GM12878 (cell line): ENCODE measurements at regions not wholly inside any gene's neighbourhood (a gene's known extent, or its start where the extent isn't known, plus 50 kb on each side); places are given as distances from the start of the nearest gene placed in this dataset.

Experiments used
- ATAC-seq: fragments of 200-7000 bp; cut with Tn5 transposase; 3 replicates; pipeline ENCODE4 v1.9.1; 2020; ENCODE audit warnings: mild to moderate bottlenecking, moderate library complexity
- BruUV-seq: library from RNA; stranded (reverse); fragments of 400-500 nt; replicated peaks from 2 replicates; lab custom pipeline; 2021; lab: Mats Ljungman, UMichigan
- CTCF ChIA-PET: fragments of 300-600 bp; sonication (Branson Sonifier 250); formaldehyde crosslinking; extraction: SDS; loops from one replicate; lab custom pipeline; 2021; ENCODE audit warnings: inconsistent platforms; lab: Yijun Ruan, JAX
- POLR2A ChIA-PET: fragments of 350-600 bp; formaldehyde crosslinking; extraction: SDS; loops from one replicate; lab custom pipeline; 2021; ENCODE audit warnings: inconsistent platforms; lab: Charles Lee
- RAD21 ChIA-PET: fragments of 300-600 bp; sonication (Branson Sonifier 250); formaldehyde crosslinking; loops from one replicate; lab custom pipeline; 2023; ENCODE audit warnings: antibody characterized with exemption; ENCODE audit not compliant: unreplicated experiment; lab: Charles Lee
- SMC1A ChIA-PET: fragments of 300-600 bp; sonication (Branson Sonifier 250); formaldehyde crosslinking; loops from one replicate; lab custom pipeline; 2023; ENCODE audit not compliant: unreplicated experiment, uncharacterized antibody; lab: Charles Lee
- DNase-seq: peaks from one replicate; pipeline ENCODE4 v3.0.0-alpha.2; 2011; ENCODE audit warnings: low read depth, low spot score
- FAIRE-seq: peaks from 3 replicates; lab custom pipeline; 2011; peaks lifted over from hg19 to GRCh38; lab: Jason Lieb, UNC
- H2AFZ ChIP-seq: 2 replicates; pipeline ENCODE4 v1.6.0; 2011; ENCODE audit warnings: low read depth, low read length, control low read depth; ENCODE audit not compliant: control insufficient read depth
- H3K27ac ChIP-seq: 2 replicates; pipeline ENCODE4 v1.5.1; 2011; ENCODE audit warnings: control low read depth; ENCODE audit not compliant: control insufficient read depth, insufficient read depth
- H3K27me3 ChIP-seq, 2 experiments: replicated peaks in 1 of 2; 2 replicates each; pipeline versions ENCODE4 v1.6.0 to v1.6.1; 2011; ENCODE audit warnings: low read length in 1 of 2; ENCODE audit not compliant: control insufficient read depth in 2 of 2, insufficient read depth in 2 of 2
- H3K36me3 ChIP-seq, 2 experiments: 2 replicates each; pipeline ENCODE4 v1.5.1; 2011; ENCODE audit warnings: low read length in 1 of 2; ENCODE audit not compliant: control insufficient read depth in 2 of 2, insufficient read depth in 2 of 2
- H3K4me1 ChIP-seq: 2 replicates; pipeline ENCODE4 v1.6.1; 2011; ENCODE audit warnings: mild to moderate bottlenecking, low read length, moderate library complexity, mixed read lengths; ENCODE audit not compliant: control insufficient read depth, insufficient read depth
- H3K4me2 ChIP-seq: 2 replicates; pipeline ENCODE4 v1.6.0; 2011; ENCODE audit warnings: control low read depth; ENCODE audit not compliant: control insufficient read depth, insufficient read depth
- H3K4me3 ChIP-seq: fragments of 200-600 bp; sonication (generic); 2 replicates; pipeline ENCODE4 v1.5.1; 2016
- H3K79me2 ChIP-seq: 2 replicates; pipeline ENCODE4 v1.6.0; 2011; ENCODE audit warnings: low read length; ENCODE audit not compliant: control insufficient read depth, insufficient read depth
- H3K9ac ChIP-seq: 2 replicates; pipeline ENCODE4 v1.8.0; 2011; ENCODE audit warnings: low read length, control low read depth, mixed read lengths; ENCODE audit not compliant: control insufficient read depth, insufficient read depth
- H3K9me3 ChIP-seq: replicated peaks from 3 replicates; pipeline ENCODE4 v1.5.1; 2011; ENCODE audit warnings: mild to moderate bottlenecking, low read length; ENCODE audit not compliant: control insufficient read depth, insufficient read depth
- H4K20me1 ChIP-seq: 2 replicates; pipeline ENCODE4 v1.6.0; 2011; ENCODE audit not compliant: control insufficient read depth, insufficient read depth
- DPF2 ChIP-seq: fragments of 450-650 bp; IDR thresholded peaks from 2 replicates; pipeline ENCODE4 v1.6.1; 2017; ENCODE audit warnings: mild to moderate bottlenecking
- JUNB ChIP-seq: IDR thresholded peaks from 2 replicates; pipeline ENCODE4 v1.6.1; 2016; ENCODE audit warnings: antibody characterized with exemption, mild to moderate bottlenecking
- RCOR1 ChIP-seq: conservative IDR thresholded peaks from 2 replicates; pipeline ENCODE4 v1.6.1; 2012; ENCODE audit warnings: low read depth, low read length, improper control_type of control experiment
- WGBS: methylation state at CpG from one replicate; pipeline ENCODE4 v1.1.6; 2016; ENCODE audit warnings: low lambda C conversion rate; ENCODE audit not compliant: insufficient replicate concordance, insufficient coverage; ENCODE audit errors: missing lambda C conversion rate; 5-methylcytosine and 5-hydroxymethylcytosine counted together
- in situ Hi-C: fragments of 300-500 bp; cut with MboI; formaldehyde crosslinking; loops from 9 replicates; pipeline ENCODE4 v1.14.3; 2018; ENCODE audit warnings: mixed read lengths
- intact Hi-C: fragments of 100-400 bp; cut with micrococcal nuclease; formaldehyde crosslinking; loops from one replicate; pipeline ENCODE4 v1.14.2; 2022; ENCODE audit not compliant: unreplicated experiment
- TF ChIP-seq, protein P1 (sequence below): IDR thresholded peaks from 2 replicates; pipeline ENCODE4 v1.6.1; 2011; ENCODE audit warnings: low read depth, low read length, improper control_type of control experiment, borderline replicate concordance
- TF ChIP-seq, protein P2 (sequence below): IDR thresholded peaks from 2 replicates; pipeline ENCODE4 v1.6.1; 2012; ENCODE audit warnings: low read depth, low read length, improper control_type of control experiment

DNA sequence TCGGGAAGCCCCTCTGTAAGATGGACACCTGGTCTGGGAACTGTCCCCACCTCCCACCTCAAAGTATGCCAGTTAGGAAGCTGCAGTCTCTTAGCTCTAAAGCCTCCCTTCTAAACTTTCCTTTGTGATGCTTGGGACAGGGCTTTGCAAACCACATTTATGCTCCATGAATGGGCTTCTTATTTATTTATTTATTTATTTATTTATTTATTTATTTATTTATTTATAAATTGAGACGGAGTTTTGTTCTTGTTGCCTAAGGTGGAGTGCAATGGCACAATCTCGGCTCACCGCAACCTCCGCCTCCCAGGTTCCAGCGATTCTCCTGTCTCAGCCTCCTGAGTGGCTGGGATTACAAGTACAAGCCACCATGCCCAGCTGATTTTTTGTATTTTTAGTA, 1009.4 kb downstream of the TYW1 start (continued):
- TF ChIP-seq, protein P1, sequence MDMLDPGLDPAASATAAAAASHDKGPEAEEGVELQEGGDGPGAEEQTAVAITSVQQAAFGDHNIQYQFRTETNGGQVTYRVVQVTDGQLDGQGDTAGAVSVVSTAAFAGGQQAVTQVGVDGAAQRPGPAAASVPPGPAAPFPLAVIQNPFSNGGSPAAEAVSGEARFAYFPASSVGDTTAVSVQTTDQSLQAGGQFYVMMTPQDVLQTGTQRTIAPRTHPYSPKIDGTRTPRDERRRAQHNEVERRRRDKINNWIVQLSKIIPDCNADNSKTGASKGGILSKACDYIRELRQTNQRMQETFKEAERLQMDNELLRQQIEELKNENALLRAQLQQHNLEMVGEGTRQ: no peak
- TF ChIP-seq DPF2: no peak
- TF ChIP-seq RCOR1: no peak

DNA sequence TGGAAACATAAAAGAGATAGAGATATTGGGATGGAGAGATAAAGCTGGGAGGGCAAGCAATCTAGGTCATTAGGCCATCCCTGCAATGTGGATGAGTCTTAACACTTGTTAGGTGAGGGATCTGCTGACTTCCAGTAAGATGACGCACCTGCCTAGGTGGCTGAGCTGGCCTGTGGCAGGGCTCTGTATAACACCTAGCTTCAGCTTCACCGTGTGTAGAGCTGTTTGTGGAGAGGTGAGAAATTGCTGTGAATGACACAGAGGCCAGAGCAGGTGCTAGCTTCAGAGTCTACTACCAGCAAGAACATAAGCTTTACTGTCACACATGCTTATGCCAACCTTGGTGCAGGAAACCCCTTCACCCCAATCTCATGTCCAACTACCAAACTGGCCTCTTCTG, 1010.0 kb downstream of the TYW1 start:
- Histone ChIP-seq H3K9me3 (no peaks in the 10 kb centered on the region), H3K27ac (no peak overlapping the region), H2AFZ (no peak overlapping the region), H3K27me3 (no peaks in the 10 kb centered on the region), H3K36me3 (no peaks in the 10 kb centered on the region), H4K20me1 (no peaks in the 10 kb centered on the region), H3K79me2 (no peaks in the 10 kb centered on the region), H3K4me2 (no peak overlapping the region), H3K4me1 (no peaks in the 10 kb centered on the region), H3K4me3 (no peak overlapping the region)
- no TSS peak for BruUV-seq
- DNase-seq: no peak
- ATAC-seq: no peak
- RAD21 ChIA-PET: interaction anchor here (0.6 kb wide), 1 partner anchor 305 kb away, joined by 7 read pairs; no protein-coding TSS in a partner anchor
- intact Hi-C loops: no loop called here
- CTCF ChIA-PET: no interaction called here
- TF ChIP-seq, protein P2, sequence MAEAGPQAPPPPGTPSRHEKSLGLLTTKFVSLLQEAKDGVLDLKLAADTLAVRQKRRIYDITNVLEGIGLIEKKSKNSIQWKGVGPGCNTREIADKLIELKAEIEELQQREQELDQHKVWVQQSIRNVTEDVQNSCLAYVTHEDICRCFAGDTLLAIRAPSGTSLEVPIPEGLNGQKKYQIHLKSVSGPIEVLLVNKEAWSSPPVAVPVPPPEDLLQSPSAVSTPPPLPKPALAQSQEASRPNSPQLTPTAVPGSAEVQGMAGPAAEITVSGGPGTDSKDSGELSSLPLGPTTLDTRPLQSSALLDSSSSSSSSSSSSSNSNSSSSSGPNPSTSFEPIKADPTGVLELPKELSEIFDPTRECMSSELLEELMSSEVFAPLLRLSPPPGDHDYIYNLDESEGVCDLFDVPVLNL: no peak
- TF ChIP-seq JUNB: no peak
- TF ChIP-seq, all 136 proteins: peak for 0
- WGBS: 69% methylated on average over 2 of the region's 2 CpGs
- in situ Hi-C loops: no loop called here
- ChIA-PET SMC1A (no interaction called here), POLR2A (no interaction called here)
- no peak overlapping the region for H3K9ac ChIP-seq
- no peak for FAIRE-seq
